Nucleus accumbens (tissue), 56 donors: ENCODE measurements at regions not wholly inside any gene's neighbourhood (a gene's known extent, or its start where the extent isn't known, plus 50 kb on each side); places are given as distances from the start of the nearest gene placed in this dataset.

Source experiments
- DNase-seq, 56 donors: peaks; one replicate each; lab custom pipeline; 2025; lab: John Stamatoyannopoulos, UW

DNA sequence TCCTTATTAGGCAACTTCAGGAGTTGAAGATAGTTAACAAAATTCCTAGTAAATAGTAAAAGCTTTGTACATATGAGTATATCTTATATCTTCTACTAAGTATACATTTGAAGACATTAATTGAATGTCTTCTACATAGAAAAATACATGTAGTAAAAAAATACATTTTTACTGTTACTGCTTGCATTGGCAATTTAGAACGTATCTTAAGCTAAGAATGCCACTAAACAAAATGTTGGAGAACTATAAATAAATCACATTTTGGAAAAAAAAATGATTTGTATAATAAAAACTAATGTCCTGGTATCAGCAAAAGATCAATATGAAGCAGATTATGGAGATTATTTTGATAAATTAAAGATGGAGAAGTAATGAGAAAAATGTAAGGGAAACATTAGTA, 434.2 kb upstream of the SLC8A1 start:
- DNase-seq, result no peak

DNA sequence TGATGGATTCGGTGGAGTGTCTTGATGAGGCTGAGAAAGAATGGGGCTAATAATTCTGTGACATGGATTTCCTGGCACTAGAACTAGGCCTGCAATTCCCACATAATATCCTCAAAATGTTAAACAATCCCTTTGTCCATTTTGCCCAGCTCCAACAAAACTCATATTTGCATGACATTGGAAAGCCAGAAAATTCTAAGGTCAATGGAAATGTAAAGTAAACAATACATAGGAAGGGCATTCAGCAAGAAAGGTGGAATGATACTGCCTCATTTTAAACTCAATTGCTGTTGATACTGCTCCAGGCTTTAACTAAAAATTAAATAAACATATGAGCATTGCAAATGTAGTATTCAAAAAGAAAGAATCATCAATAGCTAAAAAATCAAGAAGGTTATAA, 434.8 kb upstream of the SLC8A1 start:
- no peak for DNase-seq

GRCh38 chr2:40896358-40896757, 444.5 kb upstream of the SLC8A1 start:
- DNase-seq, result no peak

GRCh38 chr2:40914666-40915065, 462.8 kb upstream of the SLC8A1 start:
- no peak for DNase-seq

DNA sequence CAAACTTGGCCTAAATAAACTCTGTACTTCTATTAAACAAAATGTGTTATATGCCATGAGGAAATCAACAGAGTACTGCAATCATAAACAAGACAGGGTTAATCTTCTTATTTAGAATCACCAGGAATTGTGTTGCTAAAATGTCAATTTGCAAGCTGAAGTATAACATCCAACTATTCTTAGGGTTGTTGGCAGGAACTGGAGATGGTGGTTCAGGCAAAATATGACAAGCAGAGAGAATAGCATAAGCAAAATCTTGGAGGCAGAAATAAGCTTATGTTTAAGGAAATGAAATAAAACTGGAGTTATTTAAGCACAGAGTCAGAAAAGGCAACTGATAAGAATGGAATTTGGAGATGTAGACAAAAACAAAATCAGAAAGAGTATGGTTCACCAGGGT, 463.8 kb upstream of the SLC8A1 start:
- no peak for DNase-seq

GRCh38 chr2:40935349-40935748, 483.5 kb upstream of the SLC8A1 start:
- no peak for DNase-seq

GRCh38 chr2:40937284-40937683, 485.4 kb upstream of the SLC8A1 start:
- DNase-seq, result no peak

DNA sequence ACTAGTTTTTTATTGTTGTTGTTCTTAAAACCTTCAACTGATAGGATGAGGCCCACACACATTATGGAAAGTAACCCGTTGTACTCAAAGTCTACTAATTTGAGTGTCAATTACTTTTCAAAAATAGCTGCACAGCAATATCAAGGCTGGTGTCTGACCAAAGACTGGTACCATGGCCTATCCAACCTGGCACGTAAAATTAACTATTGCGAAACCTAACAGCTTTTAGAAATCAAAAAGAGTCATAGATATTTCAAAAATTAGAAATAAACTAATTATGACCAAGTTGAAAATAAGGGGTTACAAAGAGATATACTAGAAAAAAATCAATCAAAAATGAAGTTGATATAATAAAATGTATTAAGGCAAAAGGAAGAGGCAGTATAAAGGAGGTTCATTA, 501.5 kb upstream of the SLC8A1 start:
- DNase-seq, result no peak

DNA sequence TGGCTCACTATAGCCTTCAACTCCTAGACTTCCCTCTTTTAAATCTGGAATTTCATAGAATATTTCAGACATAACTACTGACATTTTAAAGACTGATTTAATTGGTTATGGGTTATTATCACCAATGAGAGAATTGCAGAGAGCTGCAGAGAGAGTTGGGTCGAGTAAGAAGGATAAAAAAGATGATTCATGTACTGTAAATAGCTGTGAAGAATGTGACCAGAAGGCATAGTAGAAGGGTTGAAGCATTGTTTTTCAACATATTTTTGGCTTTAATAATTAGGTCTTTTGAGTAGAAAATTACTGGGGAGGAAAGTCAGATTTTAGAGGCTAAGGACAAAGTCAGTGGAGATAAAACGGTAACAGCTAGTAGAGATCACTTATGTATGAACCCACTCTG, 503.2 kb upstream of the SLC8A1 start:
- peak in 1 of 56 donors; percentile 5 for DNase-seq

GRCh38 chr2:40955635-40956034, 503.7 kb upstream of the SLC8A1 start:
- DNase-seq, result no peak

- DNase-seq, result no peak
Measured at GRCh38 chr2:40957508-40957907, 505.6 kb upstream of the SLC8A1 start.

DNA sequence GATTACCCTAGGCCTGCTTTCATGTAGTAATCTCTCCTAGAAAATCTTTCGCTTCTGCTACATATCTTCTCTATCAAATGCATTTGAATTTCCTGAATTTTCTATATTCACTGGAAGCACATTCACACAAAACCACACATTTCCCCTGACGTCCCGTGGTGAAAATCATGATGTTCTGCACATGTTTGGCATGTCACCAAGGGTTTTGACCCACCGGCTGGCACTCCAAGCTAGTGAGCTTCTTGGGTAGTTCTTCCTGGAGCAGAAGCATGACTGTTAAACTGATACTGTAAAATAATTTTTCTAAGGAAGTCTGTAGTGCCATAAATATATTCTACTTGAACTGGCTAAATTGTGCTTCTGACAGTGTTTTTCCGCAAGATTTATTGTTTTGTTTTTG, 510.1 kb upstream of the SLC8A1 start:
- DNase-seq, result no peak

DNA sequence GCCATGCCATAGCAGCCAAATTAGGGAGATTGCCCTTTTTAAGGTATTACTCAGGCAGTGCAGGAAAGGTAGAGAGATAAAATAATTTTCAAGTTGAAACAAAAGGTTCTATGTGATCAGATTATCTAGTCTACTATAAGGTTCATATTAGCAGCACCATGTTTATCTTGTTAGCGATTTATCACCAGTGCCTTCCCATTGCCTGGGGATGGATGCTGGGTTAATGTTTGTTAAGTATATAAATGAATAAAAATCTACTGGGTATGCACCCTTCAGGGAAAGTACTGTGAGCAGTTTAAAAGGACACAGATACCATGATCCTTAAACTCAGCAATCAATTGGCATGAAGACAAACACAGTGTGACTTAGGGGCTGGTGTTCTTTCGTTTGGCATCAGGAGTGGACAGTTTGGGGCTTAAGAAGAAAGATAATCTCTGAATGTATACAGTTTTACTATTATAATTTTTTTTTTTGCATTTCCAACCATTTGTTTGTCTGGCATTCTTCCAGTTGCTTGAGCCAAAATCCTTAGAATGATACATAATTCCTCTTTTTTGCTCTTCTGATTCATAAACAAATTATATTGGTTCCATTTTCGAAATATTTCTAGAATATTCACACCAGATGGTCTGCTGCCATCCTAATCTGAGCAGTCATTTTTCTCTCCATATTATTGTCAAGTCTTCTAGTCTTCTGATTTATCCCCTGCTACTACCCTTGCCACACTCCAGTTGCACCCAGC, 512.8 kb upstream of the SLC8A1 start:
- DNase-seq, result no peak

- no peak for DNase-seq
Measured at GRCh38 chr2:40967451-40967850, 515.6 kb upstream of the SLC8A1 start.

GRCh38 chr2:40975151-40975550, 523.3 kb upstream of the SLC8A1 start:
- DNase-seq, result no peak

DNA sequence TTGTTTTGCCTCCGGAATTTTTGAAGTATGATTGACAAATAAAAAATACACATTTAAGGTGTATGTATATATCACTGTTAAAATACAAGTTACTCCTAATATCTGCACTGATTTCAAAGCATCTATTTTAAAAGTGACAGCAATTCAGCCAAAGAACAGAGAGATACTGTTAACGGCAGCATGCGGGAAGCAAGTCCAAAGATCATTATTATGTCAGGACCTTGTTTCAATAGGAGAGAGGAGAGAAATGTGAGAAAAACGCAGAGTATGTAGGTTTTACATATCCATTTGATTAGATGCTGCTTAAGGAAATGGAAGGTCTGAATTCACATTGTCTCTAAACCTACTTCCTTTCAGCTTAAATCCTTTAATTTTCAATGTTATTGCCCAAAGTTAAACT, 545.5 kb upstream of the SLC8A1 start:
- no peak for DNase-seq

DNA sequence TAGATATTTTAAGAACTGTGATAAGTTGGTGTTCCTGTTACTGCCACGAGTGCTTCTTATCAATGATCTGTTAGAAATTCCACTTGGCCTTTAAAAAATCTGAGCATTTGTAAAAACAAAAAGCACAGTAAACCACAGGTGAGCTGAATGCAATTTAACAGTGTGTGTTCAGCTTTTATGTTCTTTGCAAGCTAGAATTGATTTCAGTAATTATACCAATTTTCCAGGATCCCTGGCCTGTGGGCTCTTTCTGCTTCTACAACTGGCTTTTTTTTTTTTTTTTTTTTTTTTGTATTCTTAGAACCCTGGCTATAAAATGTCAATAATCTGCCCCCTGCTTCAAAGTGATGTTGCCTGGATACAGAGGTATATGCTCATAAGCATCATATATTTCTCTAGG, 548.5 kb upstream of the SLC8A1 start:
- no peak for DNase-seq

DNA sequence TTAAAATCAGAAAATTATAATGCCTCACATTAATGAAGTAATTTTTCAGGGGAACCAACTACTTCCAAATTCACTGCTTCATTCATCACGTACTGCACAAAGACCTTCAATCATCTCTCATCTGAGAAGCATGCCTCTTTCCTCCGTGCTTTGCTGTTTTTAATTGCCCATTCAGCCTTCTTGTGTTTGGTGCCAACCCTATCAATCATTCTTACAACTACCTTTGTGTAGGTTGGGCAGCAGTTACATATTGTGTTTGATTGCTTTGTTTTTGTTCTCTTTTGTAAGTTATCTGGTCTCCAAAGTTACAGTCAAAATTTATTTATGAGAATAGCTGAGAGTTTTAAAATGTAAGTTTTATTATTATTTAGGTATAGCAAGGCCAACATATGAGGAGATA, 549.0 kb upstream of the SLC8A1 start:
- DNase-seq, result no peak

DNA sequence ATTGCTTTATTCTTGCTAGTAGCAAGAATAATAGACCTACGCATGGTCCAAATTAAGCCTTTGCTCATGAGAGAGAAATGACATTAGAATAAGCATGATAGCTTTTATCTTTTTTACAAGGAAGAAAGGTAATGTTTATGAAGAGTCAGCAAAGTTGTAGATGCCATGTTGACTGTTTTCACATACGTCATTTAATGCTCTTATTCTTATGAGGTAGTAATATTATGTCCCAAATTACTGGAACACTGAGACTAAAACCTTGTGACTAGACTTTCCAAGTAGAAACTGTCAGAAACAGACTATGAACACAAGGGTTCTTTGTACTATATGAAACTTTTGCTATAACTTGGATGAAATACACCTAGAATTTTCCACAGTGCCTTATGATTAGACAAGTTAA, 552.8 kb upstream of the SLC8A1 start:
- DNase-seq, result no peak

DNA sequence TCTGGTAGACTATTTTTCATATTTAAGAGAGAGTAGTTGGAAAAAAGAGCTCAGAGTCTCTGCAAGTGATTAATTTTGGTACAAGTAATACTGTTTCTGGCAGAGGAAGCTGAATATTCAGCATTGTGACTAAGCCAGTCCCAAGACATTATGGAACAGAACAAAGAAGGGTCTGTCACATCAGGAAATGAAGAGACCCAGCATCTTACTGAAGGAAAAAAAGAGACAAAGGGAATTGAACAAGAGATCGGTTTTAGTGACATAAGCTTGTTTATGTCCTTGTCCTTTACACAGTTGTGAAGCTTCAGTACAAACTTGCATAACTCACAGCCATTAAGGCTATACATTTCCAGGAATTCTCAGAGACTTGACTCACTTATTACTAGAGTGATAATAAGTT, 568.5 kb upstream of the SLC8A1 start:
- DNase-seq, result no peak

- DNase-seq, result no peak
Measured at GRCh38 chr2:41024816-41025215, 572.9 kb upstream of the SLC8A1 start.

GRCh38 chr2:41026613-41027012, 574.7 kb upstream of the SLC8A1 start:
- no peak for DNase-seq

- no peak for DNase-seq
Measured at GRCh38 chr2:41027095-41027494, 575.2 kb upstream of the SLC8A1 start.
